ENCODE measurements at regions not wholly inside any gene's neighbourhood (a gene's known extent, or its start where the extent isn't known, plus 50 kb on each side); places are given as distances from the start of the nearest gene placed in this dataset.

GRCh38 chr17:51381262-51381661, 120.9 kb downstream of the UTP18 start:
- ChIA-PET POLR2A (no interaction called here), CTCF (interaction anchor here (1.4 to 1.6 kb wide), 2 partner anchors 10 to 30 kb away, joined by 3 to 4 read pairs; no protein-coding TSS in a partner anchor)
- TF ChIP-seq, protein P1, sequence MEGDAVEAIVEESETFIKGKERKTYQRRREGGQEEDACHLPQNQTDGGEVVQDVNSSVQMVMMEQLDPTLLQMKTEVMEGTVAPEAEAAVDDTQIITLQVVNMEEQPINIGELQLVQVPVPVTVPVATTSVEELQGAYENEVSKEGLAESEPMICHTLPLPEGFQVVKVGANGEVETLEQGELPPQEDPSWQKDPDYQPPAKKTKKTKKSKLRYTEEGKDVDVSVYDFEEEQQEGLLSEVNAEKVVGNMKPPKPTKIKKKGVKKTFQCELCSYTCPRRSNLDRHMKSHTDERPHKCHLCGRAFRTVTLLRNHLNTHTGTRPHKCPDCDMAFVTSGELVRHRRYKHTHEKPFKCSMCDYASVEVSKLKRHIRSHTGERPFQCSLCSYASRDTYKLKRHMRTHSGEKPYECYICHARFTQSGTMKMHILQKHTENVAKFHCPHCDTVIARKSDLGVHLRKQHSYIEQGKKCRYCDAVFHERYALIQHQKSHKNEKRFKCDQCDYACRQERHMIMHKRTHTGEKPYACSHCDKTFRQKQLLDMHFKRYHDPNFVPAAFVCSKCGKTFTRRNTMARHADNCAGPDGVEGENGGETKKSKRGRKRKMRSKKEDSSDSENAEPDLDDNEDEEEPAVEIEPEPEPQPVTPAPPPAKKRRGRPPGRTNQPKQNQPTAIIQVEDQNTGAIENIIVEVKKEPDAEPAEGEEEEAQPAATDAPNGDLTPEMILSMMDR (IDR thresholded peaks at IDR 0.05; ENCODE audit: control extremely low read depth, extremely low read depth, low read depth, missing control alignments): no peak
- DNase-seq (ENCODE audit: extremely low spot score): no peak

DNA sequence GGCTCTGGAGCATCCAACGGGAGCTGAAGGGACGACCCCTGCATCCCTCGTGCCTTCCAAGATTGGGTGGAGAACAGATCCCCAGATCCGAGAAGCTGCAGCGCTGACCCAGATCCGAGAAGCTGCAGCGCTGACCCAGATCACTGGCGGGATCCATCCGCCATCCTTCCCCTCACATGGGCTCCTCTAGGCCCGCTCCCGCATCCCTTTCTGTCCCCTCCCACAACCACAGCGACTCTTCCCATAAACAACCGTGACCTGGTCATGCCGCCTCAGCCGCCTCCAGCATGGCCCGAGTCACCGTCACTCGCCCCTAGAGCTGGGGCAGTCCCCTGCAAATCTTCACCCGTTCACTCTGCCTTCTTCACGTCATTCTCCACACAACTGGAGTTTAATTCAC, 124.9 kb downstream of the UTP18 start:
- POLR2A ChIA-PET: no interaction called here
- CTCF ChIA-PET: no interaction called here
- TF ChIP-seq, protein P1 (IDR thresholded peaks at IDR 0.05; ENCODE audit: control extremely low read depth, extremely low read depth, low read depth, missing control alignments): no peak
- DNase-seq (ENCODE audit: extremely low spot score): no peak

- POLR2A ChIA-PET: no interaction called here
- CTCF ChIA-PET: no interaction called here
- DNase-seq (ENCODE audit: extremely low spot score): no peak
- TF ChIP-seq, protein P1 (IDR thresholded peaks at IDR 0.05; ENCODE audit: control extremely low read depth, extremely low read depth, low read depth, missing control alignments): no peak
These were observed 127.2 kb downstream of the UTP18 start for GRCh38 chr17:51387582-51387981.

GRCh38 chr17:51387986-51388385, 127.6 kb downstream of the UTP18 start:
- POLR2A ChIA-PET: no interaction called here
- CTCF ChIA-PET: no interaction called here

GRCh38 chr17:51389875-51390274, 129.5 kb downstream of the UTP18 start:
- POLR2A ChIA-PET: no interaction called here
- TF ChIP-seq, protein P1 (IDR thresholded peaks at IDR 0.05; ENCODE audit: control extremely low read depth, extremely low read depth, low read depth, missing control alignments): no peak
- CTCF ChIA-PET: interaction anchor here (1.4 to 1.5 kb wide), 2 partner anchors 13 to 16 kb away, joined by 3 to 5 read pairs; no protein-coding TSS in a partner anchor
- DNase-seq (ENCODE audit: extremely low spot score): no peak

More at GRCh38 chr17:51387986-51388385, 127.6 kb downstream of the UTP18 start:
- TF ChIP-seq, protein P1 (IDR thresholded peaks at IDR 0.05; ENCODE audit: control extremely low read depth, extremely low read depth, low read depth, missing control alignments): no peak
- no peak for DNase-seq (ENCODE audit: extremely low spot score)

DNA sequence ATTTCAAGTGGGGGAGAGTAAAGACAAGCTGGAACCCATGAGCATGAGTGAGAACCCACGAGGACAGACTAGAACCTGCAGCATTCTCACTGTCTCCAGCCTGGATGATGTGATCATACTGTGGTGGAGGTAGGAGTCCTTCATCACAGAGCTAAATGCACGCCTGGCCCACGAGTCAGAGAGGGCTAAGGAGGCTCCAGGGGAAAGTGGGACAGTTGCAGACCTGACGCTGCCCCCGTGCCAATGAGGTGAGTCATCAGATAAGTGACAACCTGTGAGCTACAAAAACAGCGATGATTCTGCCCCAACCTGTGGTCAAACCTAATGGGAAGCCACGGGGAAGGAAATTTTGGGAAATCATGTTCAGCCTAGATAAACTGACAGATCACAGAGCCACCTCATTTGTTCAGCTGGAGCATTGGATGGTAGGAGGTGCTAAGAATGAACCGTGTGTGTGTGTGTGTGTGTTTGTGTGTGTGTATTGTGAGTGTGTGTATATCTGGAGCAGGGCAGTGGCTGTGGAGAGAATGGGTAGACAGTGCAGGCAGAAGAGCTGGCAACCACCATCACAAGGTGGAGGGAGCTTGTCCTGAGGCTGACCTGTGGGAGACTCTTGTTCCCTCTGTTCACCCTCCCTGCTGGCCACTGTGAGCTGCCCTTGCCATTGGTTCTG, 131.8 kb downstream of the UTP18 start:
- no peak for DNase-seq (ENCODE audit: extremely low spot score)
- ChIA-PET CTCF (interaction anchor here (0.9 to 1.2 kb wide), 3 partner anchors 9 to 23 kb away, joined by 3 to 4 read pairs (median 3); no protein-coding TSS in a partner anchor), POLR2A (no interaction called here)
- TF ChIP-seq, protein P1 (IDR thresholded peaks at IDR 0.05; ENCODE audit: control extremely low read depth, extremely low read depth, low read depth, missing control alignments): no peak

Measured in GM10248 (cell line).